Astrocyte of the spinal cord (primary cell): ENCODE measurements at regions not wholly inside any gene's neighbourhood (a gene's known extent, or its start where the extent isn't known, plus 50 kb on each side); places are given as distances from the start of the nearest gene placed in this dataset.

Experiments used
- DNase-seq: peaks from one replicate; pipeline ENCODE4 v3.0.0; 2011; ENCODE audit warnings: low read depth, low spot score
- H3K4me3 ChIP-seq: 2 replicates; pipeline ENCODE4 v1.5.1; 2011; ENCODE audit warnings: low read depth, mild to moderate bottlenecking, low read length, moderate library complexity
- CTCF ChIP-seq: IDR thresholded peaks from 2 replicates; pipeline ENCODE4 v1.5.1; 2012; ENCODE audit warnings: low read depth, mild to moderate bottlenecking, low read length, inconsistent platforms
- in situ Hi-C: cut with HindIII; loops from 2 replicates; pipeline ENCODE4 v1.10.0; 2017; ENCODE audit warnings: low sequenced_read_pairs

GRCh38 chr15:98263787-98264186, 303.3 kb downstream of the ARRDC4 start:
- DNase-seq: no peak
- in situ Hi-C loops: no loop called here
- H3K4me3 ChIP-seq: no peak overlapping the region
- TF ChIP-seq CTCF: no peak

- DNase-seq: no peak
- in situ Hi-C loops: no loop called here
- TF ChIP-seq CTCF: no peak
- H3K4me3 ChIP-seq: no peak overlapping the region
Measured at GRCh38 chr15:98266295-98266694, 305.8 kb downstream of the ARRDC4 start.

- in situ Hi-C loops: no loop called here
- no peak for TF ChIP-seq CTCF
- no peak for DNase-seq
Measured at GRCh38 chr15:98268163-98268562, 307.7 kb downstream of the ARRDC4 start.

GRCh38 chr15:98272625-98273024, 312.1 kb downstream of the ARRDC4 start:
- no peak for DNase-seq
- no peak for TF ChIP-seq CTCF
- in situ Hi-C loops: no loop called here
- no peak overlapping the region for H3K4me3 ChIP-seq

More at GRCh38 chr15:98268163-98268562, 307.7 kb downstream of the ARRDC4 start:
- no peak overlapping the region for H3K4me3 ChIP-seq

- DNase-seq: no peak
- no peak overlapping the region for H3K4me3 ChIP-seq
- in situ Hi-C loops: no loop called here
- TF ChIP-seq CTCF: no peak
Measured at GRCh38 chr15:98276018-98276417, 315.5 kb downstream of the ARRDC4 start.

- H3K4me3 ChIP-seq: no peak overlapping the region
- no peak for TF ChIP-seq CTCF
- in situ Hi-C loops: no loop called here
- no peak for DNase-seq
Measured at GRCh38 chr15:98277602-98278001, 317.1 kb downstream of the ARRDC4 start.
